NOMO-1 treated with dmso at 0.1 percent for 144 hours (cell line): ENCODE measurements at regions not wholly inside any gene's neighbourhood (a gene's known extent, or its start where the extent isn't known, plus 50 kb on each side); places are given as distances from the start of the nearest gene placed in this dataset.

Source experiments
- DNase-seq: peaks from one replicate; lab custom pipeline; 2025; ENCODE audit not compliant: unreplicated experiment; lab: John Stamatoyannopoulos, UW

- DNase-seq, result no peak
Measured at GRCh38 chr20:11118802-11119380, 445.1 kb upstream of the JAG1 start.

- DNase-seq, result no peak
Measured at GRCh38 chr20:11119573-11119972, 445.8 kb upstream of the JAG1 start.

GRCh38 chr20:11120431-11120830 lies 446.6 kb upstream of the JAG1 start:
- no peak for DNase-seq

GRCh38 chr20:11124849-11125505 lies 451.2 kb upstream of the JAG1 start:
- no peak for DNase-seq

DNA sequence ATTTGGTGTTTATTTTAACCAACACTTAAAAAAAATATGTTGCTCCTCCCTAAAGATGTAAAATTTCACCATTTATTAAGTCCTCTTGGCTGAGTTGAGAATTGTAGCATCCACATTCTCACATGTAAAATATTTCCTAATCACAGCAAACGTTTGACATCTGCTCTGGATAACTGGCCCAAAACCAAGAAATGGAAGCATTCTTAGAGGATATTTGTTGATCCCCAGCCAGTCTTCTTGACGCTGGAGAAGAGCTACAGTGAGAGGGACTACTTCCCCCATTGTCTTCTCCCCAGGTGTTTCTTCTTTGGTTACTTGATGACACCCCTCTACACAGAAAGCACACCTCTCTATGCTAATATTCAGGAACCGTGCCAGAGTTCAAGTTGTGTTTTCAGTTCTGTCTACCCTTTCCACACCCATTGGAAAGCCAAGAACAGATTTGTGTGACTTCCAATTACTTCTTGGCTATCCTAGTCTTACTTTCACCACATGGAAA lies 454.5 kb upstream of the JAG1 start:
- no peak for DNase-seq

DNA sequence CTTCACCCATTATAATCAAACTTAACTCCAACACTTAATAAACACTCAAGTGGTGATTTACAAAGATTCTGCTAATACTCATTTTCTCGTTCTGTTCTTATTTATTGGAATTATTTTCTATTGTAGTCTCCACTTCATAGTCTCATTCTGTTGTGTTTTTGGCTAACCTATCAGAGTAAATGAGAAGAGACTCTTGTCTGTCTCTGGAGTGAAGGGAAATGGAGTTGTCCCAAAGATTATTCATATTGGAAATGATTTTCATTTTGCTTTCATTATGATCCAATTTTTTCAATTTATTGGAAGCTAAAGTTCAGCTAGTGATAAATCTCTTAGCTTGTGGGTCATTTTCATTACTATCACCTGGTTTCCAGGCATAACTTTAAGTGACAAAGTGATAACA lies 454.9 kb upstream of the JAG1 start:
- DNase-seq, result no peak

- DNase-seq, result no peak
Measured at GRCh38 chr20:11130554-11131166, 456.9 kb upstream of the JAG1 start.

- no peak for DNase-seq
Measured at GRCh38 chr20:11132819-11133415, 459.1 kb upstream of the JAG1 start.

DNA sequence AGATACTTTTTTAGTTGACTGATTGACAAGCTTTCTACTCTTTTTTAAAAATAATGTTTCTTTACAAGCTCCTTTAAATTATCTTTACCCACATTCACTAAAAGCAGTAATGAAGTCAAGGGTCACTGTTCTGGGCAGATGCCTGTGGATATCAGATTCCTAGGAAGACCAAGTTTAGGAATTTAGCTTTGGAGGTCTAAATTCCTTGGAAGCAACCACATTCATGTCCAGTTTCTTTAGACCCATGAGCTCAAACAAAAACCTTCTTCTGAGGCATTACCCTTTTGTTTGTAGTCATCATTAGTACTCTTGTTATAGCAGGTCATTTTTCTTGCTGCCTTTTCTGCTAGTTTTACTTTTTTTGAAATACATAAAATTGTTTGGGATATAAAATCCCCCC lies 462.9 kb upstream of the JAG1 start:
- no peak for DNase-seq

- no peak for DNase-seq
Measured at GRCh38 chr20:11137688-11138087, 463.9 kb upstream of the JAG1 start.

DNA sequence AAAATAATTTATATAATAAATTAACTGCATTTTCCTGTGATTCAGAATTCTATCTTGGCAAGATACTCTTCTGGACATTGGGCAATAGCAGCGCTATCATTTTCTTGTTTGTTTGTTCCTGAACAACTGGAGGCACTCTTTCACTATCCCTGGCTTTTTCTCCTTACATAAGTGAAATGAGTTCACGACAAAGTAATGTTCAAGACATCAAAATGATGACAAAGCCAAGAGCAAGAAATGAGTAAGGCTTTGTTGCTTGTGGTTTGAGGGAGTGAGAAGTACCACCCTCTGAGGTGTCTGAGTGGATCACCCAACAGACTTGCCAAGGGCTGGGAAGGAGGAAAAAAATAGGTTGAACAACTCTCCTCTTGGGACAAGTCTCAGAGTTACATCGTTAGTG lies 466.6 kb upstream of the JAG1 start:
- no peak for DNase-seq

- DNase-seq, result no peak
Measured at GRCh38 chr20:11143481-11143880, 469.7 kb upstream of the JAG1 start.

DNA sequence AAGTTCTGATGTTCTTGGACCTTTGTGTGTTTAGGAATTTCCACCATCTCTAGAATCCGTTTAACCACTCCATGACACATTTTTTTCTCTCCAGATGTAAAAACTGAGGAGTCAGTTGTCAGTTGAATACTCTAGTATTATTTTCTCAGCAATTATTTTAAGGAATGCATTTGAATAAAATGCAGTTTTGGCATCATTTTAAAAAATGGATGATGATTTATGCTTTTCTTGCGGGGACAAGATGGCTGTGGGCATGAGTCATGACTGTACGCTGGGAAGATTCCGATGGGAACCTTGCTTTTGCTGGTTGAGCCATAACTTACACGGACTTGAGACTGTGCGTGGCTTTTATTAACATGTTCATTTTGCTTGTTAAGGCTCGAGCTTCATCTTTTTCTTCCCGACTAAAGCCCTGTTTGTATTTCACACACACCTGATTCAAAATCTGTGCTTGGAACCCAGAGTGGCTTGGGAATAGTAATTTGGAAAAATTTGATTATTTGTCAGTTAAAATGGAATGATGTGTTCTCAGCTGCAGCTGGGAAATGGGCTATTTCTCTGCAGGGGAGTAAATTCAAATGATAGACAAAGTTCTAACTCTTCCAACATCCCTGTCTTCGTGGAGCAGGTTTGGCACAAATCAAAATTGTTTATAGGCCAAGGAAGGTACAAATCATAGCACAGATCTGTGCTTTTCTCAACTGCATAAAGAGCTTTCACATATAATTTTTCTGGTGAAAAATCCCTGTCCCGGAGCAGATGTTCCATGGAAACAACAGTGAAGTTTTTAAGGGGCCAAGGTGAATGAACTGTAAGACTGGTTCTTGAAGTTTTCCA lies 470.5 kb upstream of the JAG1 start:
- DNase-seq, result no peak

GRCh38 chr20:11145616-11146015 lies 471.8 kb upstream of the JAG1 start:
- no peak for DNase-seq

GRCh38 chr20:11153819-11154218 lies 480.0 kb upstream of the JAG1 start:
- no peak for DNase-seq

GRCh38 chr20:11155156-11155756 lies 481.5 kb upstream of the JAG1 start:
- no peak for DNase-seq

GRCh38 chr20:11156922-11157321 lies 483.1 kb upstream of the JAG1 start:
- DNase-seq, result no peak

- DNase-seq, result no peak
Measured at GRCh38 chr20:11158146-11158545, 484.3 kb upstream of the JAG1 start.

- no peak for DNase-seq
Measured at GRCh38 chr20:11158589-11158988, 484.8 kb upstream of the JAG1 start.

- no peak for DNase-seq
Measured at GRCh38 chr20:11159728-11160127, 485.9 kb upstream of the JAG1 start.
